SW 1271 (cell line): ENCODE measurements at regions not wholly inside any gene's neighbourhood (a gene's known extent, or its start where the extent isn't known, plus 50 kb on each side); places are given as distances from the start of the nearest gene placed in this dataset.
A peak's percentile ranks its signal among the peaks of the same experiment; 100 is the strongest.

Experiments used
- DNase-seq, 2 experiments: peaks; one replicate each; lab custom pipeline; 2025; lab: John Stamatoyannopoulos, UW

- DNase-seq: peak; percentile 85 to 97
These were observed 88.3 kb upstream of the ARHGAP29 start for GRCh38 chr1:94325377-94326302.

- peak in 1 of 2 experiments; percentile 33 for DNase-seq
These were observed 86.8 kb upstream of the ARHGAP29 start for GRCh38 chr1:94324178-94324544.

GRCh38 chr1:94323311-94324177 lies 86.2 kb upstream of the ARHGAP29 start:
- no peak for DNase-seq

GRCh38 chr1:94322696-94323095 lies 85.3 kb upstream of the ARHGAP29 start:
- DNase-seq: peak in 1 of 2 experiments; percentile 10

- no peak for DNase-seq
These were observed 84.3 kb upstream of the ARHGAP29 start for GRCh38 chr1:94321662-94322061.

- DNase-seq: no peak
These were observed 82.1 kb upstream of the ARHGAP29 start for GRCh38 chr1:94319319-94320102.

GRCh38 chr1:94318505-94319030 lies 81.2 kb upstream of the ARHGAP29 start:
- no peak for DNase-seq

GRCh38 chr1:94317790-94318188 lies 80.4 kb upstream of the ARHGAP29 start:
- DNase-seq: no peak

GRCh38 chr1:94316836-94317789 lies 79.7 kb upstream of the ARHGAP29 start:
- no peak for DNase-seq

GRCh38 chr1:94316183-94316582 lies 78.8 kb upstream of the ARHGAP29 start:
- no peak for DNase-seq

GRCh38 chr1:94315552-94316116 lies 78.2 kb upstream of the ARHGAP29 start:
- DNase-seq: no peak

- no peak for DNase-seq
These were observed 77.0 kb upstream of the ARHGAP29 start for GRCh38 chr1:94314222-94314858.

- no peak for DNase-seq
These were observed 73.3 kb upstream of the ARHGAP29 start for GRCh38 chr1:94310570-94311270.

GRCh38 chr1:94309829-94310569 lies 72.6 kb upstream of the ARHGAP29 start:
- DNase-seq: no peak

GRCh38 chr1:94309216-94309615 lies 71.8 kb upstream of the ARHGAP29 start:
- no peak for DNase-seq

- DNase-seq: no peak
These were observed 69.1 kb upstream of the ARHGAP29 start for GRCh38 chr1:94306521-94306920.

GRCh38 chr1:94305704-94306103 lies 68.3 kb upstream of the ARHGAP29 start:
- DNase-seq: no peak

- DNase-seq: no peak
These were observed 67.2 kb upstream of the ARHGAP29 start for GRCh38 chr1:94304553-94304952.
